HG03108 (cell line): ENCODE measurements at regions not wholly inside any gene's neighbourhood (a gene's known extent, or its start where the extent isn't known, plus 50 kb on each side); places are given as distances from the start of the nearest gene placed in this dataset.

ENCODE experiments used
- ATAC-seq: cut with Tn5 transposase; IDR thresholded peaks from one replicate; pipeline ENCODE4 v1.9.1; 2021; ENCODE audit warnings: moderate library complexity; ENCODE audit not compliant: unreplicated experiment

GRCh38 chr14:84591827-84592445 is 938.0 kb upstream of the FLRT2 start:
- no peak for ATAC-seq

GRCh38 chr14:84592770-84593169 is 937.2 kb upstream of the FLRT2 start:
- ATAC-seq = no peak

GRCh38 chr14:84610086-84610485 is 919.9 kb upstream of the FLRT2 start:
- no peak for ATAC-seq

- no peak for ATAC-seq
Measured at GRCh38 chr14:84622357-84622756, 907.6 kb upstream of the FLRT2 start.

GRCh38 chr14:84643446-84643845 is 886.5 kb upstream of the FLRT2 start:
- no peak for ATAC-seq

- no peak for ATAC-seq
Measured at GRCh38 chr14:84646786-84647500, 883.0 kb upstream of the FLRT2 start.

GRCh38 chr14:84655014-84655413 is 874.9 kb upstream of the FLRT2 start:
- ATAC-seq = no peak

GRCh38 chr14:84657911-84658310 is 872.0 kb upstream of the FLRT2 start:
- no peak for ATAC-seq

GRCh38 chr14:84670796-84671195 is 859.1 kb upstream of the FLRT2 start:
- no peak for ATAC-seq

- ATAC-seq = no peak
Measured at GRCh38 chr14:84671776-84672175, 858.2 kb upstream of the FLRT2 start.

- no peak for ATAC-seq
Measured at GRCh38 chr14:84674636-84675035, 855.3 kb upstream of the FLRT2 start.

- ATAC-seq = no peak
Measured at GRCh38 chr14:84686550-84686949, 843.4 kb upstream of the FLRT2 start.

GRCh38 chr14:84688297-84689025 is 841.5 kb upstream of the FLRT2 start:
- no peak for ATAC-seq

- ATAC-seq = no peak
Measured at GRCh38 chr14:84694161-84694560, 835.8 kb upstream of the FLRT2 start.

GRCh38 chr14:84704601-84705000 is 825.3 kb upstream of the FLRT2 start:
- no peak for ATAC-seq

- no peak for ATAC-seq
Measured at GRCh38 chr14:84707830-84708229, 822.1 kb upstream of the FLRT2 start.

GRCh38 chr14:84708865-84709264 is 821.1 kb upstream of the FLRT2 start:
- no peak for ATAC-seq

- no peak for ATAC-seq
Measured at GRCh38 chr14:84726471-84726870, 803.5 kb upstream of the FLRT2 start.

GRCh38 chr14:84749191-84749955 is 780.6 kb upstream of the FLRT2 start:
- no peak for ATAC-seq

GRCh38 chr14:84750284-84750683 is 779.7 kb upstream of the FLRT2 start:
- ATAC-seq = no peak

GRCh38 chr14:84750763-84751554 is 779.0 kb upstream of the FLRT2 start:
- no peak for ATAC-seq
